ENCODE measurements at regions not wholly inside any gene's neighbourhood (a gene's known extent, or its start where the extent isn't known, plus 50 kb on each side); places are given as distances from the start of the nearest gene placed in this dataset.

- no peak for TF ChIP-seq TAF1 (IDR thresholded peaks at IDR 0.05; ENCODE audit: low read depth, low read length)
- no peak for TF ChIP-seq EZH2 (IDR thresholded peaks at IDR 0.05; ENCODE audit: low read depth, low read length, severe bottlenecking)
- TF ChIP-seq SIRT6 (IDR thresholded peaks at IDR 0.05; ENCODE audit: low read length), result no peak
- TF ChIP-seq CTCF (IDR thresholded peaks at IDR 0.05; ENCODE audit: control extremely low read depth in 1 of 3, insufficient read depth in 1 of 3, low read depth in 1 of 3, low read length in 3 of 3), result no peak
- no peak for TF ChIP-seq HDAC6 (IDR thresholded peaks at IDR 0.05; ENCODE audit: low read depth, low read length)
- TF ChIP-seq POLR2AphosphoS5 (IDR thresholded peaks at IDR 0.05; ENCODE audit: low read depth, low read length), result no peak
Measured at GRCh38 chr14:106837870-106838269, 1311.5 kb downstream of the TMEM121 start.

Data from H1 (cell line).